ENCODE measurements at regions not wholly inside any gene's neighbourhood (a gene's known extent, or its start where the extent isn't known, plus 50 kb on each side); places are given as distances from the start of the nearest gene placed in this dataset.

- no peaks in the 10 kb centered on the region for H3K4me1 Mint-ChIP-seq (ENCODE audit: low read depth, unreplicated experiment)
- H3K36me3 Mint-ChIP-seq (ENCODE audit: low read depth, unreplicated experiment) = no peaks in the 10 kb centered on the region
Observed at GRCh38 chr13:64266024-64266423, 2850.4 kb upstream of the PCDH20 start.

GRCh38 chr13:64263285-64263684, 2847.6 kb upstream of the PCDH20 start:
- DNase-seq (ENCODE audit: low read depth) = no peak
- H3K4me3 Mint-ChIP-seq (ENCODE audit: unreplicated experiment) = no peak overlapping the region
- no peaks in the 10 kb centered on the region for H4K20me1 ChIP-seq (ENCODE audit: insufficient read depth, low read length)
- no peaks in the 10 kb centered on the region for H3K4me1 Mint-ChIP-seq (ENCODE audit: low read depth, unreplicated experiment)
- H2AFZ ChIP-seq (ENCODE audit: low read depth, low read length) = no peak overlapping the region
- no peaks in the 10 kb centered on the region for H3K36me3 ChIP-seq (ENCODE audit: insufficient read depth, low read length)
- no peak overlapping the region for H3K27ac ChIP-seq (ENCODE audit: low read depth, low read length)
- no peak overlapping the region for H3K27ac Mint-ChIP-seq (ENCODE audit: unreplicated experiment)
- no peaks in the 10 kb centered on the region for H3K9me3 ChIP-seq (ENCODE audit: insufficient read depth, low read depth, low read length)
- FAIRE-seq = no peak
- no peaks in the 10 kb centered on the region for H3K79me2 ChIP-seq (ENCODE audit: insufficient read depth, low read length)
- H3K4me2 ChIP-seq (ENCODE audit: low read length) = no peak overlapping the region
- no peak overlapping the region for H3K4me3 ChIP-seq (ENCODE audit: insufficient read depth, low read depth, low read length)
- H3K27me3 Mint-ChIP-seq (ENCODE audit: low read depth, unreplicated experiment) = no peaks in the 10 kb centered on the region
- no peaks in the 10 kb centered on the region for H3K36me3 Mint-ChIP-seq (ENCODE audit: low read depth, unreplicated experiment)
- no peak for TF ChIP-seq EZH2 (IDR thresholded peaks at IDR 0.05; ENCODE audit: insufficient read depth, low read length)
- TF ChIP-seq, protein P1, sequence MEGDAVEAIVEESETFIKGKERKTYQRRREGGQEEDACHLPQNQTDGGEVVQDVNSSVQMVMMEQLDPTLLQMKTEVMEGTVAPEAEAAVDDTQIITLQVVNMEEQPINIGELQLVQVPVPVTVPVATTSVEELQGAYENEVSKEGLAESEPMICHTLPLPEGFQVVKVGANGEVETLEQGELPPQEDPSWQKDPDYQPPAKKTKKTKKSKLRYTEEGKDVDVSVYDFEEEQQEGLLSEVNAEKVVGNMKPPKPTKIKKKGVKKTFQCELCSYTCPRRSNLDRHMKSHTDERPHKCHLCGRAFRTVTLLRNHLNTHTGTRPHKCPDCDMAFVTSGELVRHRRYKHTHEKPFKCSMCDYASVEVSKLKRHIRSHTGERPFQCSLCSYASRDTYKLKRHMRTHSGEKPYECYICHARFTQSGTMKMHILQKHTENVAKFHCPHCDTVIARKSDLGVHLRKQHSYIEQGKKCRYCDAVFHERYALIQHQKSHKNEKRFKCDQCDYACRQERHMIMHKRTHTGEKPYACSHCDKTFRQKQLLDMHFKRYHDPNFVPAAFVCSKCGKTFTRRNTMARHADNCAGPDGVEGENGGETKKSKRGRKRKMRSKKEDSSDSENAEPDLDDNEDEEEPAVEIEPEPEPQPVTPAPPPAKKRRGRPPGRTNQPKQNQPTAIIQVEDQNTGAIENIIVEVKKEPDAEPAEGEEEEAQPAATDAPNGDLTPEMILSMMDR (IDR thresholded peaks at IDR 0.05; ENCODE audit: insufficient read depth, low read depth, low read length) = no peak
- H3K9me3 Mint-ChIP-seq (ENCODE audit: unreplicated experiment) = peaks cover 2% of the 10 kb centered on the region
- H3K4me1 ChIP-seq (ENCODE audit: insufficient read depth, low read length) = no peaks in the 10 kb centered on the region
- H3K27me3 ChIP-seq (ENCODE audit: insufficient read depth, low read length) = no peaks in the 10 kb centered on the region
- no peak overlapping the region for H3K9ac ChIP-seq (ENCODE audit: low read length)

More at GRCh38 chr13:64266024-64266423, 2850.4 kb upstream of the PCDH20 start:
- Mint-ChIP-seq H3K4me3 (ENCODE audit: unreplicated experiment) (no peak overlapping the region), H3K9me3 (ENCODE audit: unreplicated experiment) (peaks cover 2% of the 10 kb centered on the region), H3K27ac (ENCODE audit: unreplicated experiment) (no peak overlapping the region), H3K27me3 (ENCODE audit: low read depth, unreplicated experiment) (no peaks in the 10 kb centered on the region)
- Histone ChIP-seq H2AFZ (ENCODE audit: low read depth, low read length) (no peak overlapping the region), H3K9ac (ENCODE audit: low read length) (no peak overlapping the region), H3K4me2 (ENCODE audit: low read length) (no peak overlapping the region), H3K9me3 (ENCODE audit: insufficient read depth, low read depth, low read length) (no peaks in the 10 kb centered on the region), H4K20me1 (ENCODE audit: insufficient read depth, low read length) (no peaks in the 10 kb centered on the region), H3K27ac (ENCODE audit: low read depth, low read length) (no peak overlapping the region), H3K27me3 (ENCODE audit: insufficient read depth, low read length) (no peaks in the 10 kb centered on the region), H3K79me2 (ENCODE audit: insufficient read depth, low read length) (no peaks in the 10 kb centered on the region), H3K4me3 (ENCODE audit: insufficient read depth, low read depth, low read length) (no peak overlapping the region), H3K4me1 (ENCODE audit: insufficient read depth, low read length) (no peaks in the 10 kb centered on the region), H3K36me3 (ENCODE audit: insufficient read depth, low read length) (no peaks in the 10 kb centered on the region)
- FAIRE-seq (no peak), DNase-seq (ENCODE audit: low read depth) (no peak)
- TF ChIP-seq EZH2 (IDR thresholded peaks at IDR 0.05; ENCODE audit: insufficient read depth, low read length) = no peak
- TF ChIP-seq, protein P1 (IDR thresholded peaks at IDR 0.05; ENCODE audit: insufficient read depth, low read depth, low read length) = no peak

DNA sequence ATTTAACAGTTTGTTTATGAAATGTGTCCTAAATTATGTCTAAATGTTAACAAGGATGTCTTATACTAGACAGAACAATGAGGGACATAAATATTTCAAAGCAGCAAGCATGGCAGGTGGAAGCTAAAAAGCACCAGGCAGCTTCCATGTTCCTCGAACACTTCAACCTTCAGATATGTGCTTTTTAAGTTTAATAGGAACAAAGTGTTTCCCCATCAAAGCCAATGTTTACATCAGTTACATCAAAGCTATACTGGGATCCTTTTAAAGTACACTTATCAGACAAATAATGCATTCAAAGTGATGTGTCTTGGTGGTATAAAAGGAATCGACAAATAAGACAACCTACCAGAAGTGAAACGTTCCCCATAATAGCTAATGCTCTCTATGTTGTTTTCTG, 2841.1 kb upstream of the PCDH20 start:
- Mint-ChIP-seq H3K27ac (ENCODE audit: unreplicated experiment) (no peak overlapping the region), H3K4me1 (ENCODE audit: low read depth, unreplicated experiment) (no peaks in the 10 kb centered on the region), H3K4me3 (ENCODE audit: unreplicated experiment) (no peak overlapping the region), H3K27me3 (ENCODE audit: low read depth, unreplicated experiment) (no peaks in the 10 kb centered on the region), H3K9me3 (ENCODE audit: unreplicated experiment) (no peaks in the 10 kb centered on the region), H3K36me3 (ENCODE audit: low read depth, unreplicated experiment) (no peaks in the 10 kb centered on the region)
- no peak overlapping the region for H3K4me2 ChIP-seq (ENCODE audit: low read length)
- H3K79me2 ChIP-seq (ENCODE audit: insufficient read depth, low read length) = no peaks in the 10 kb centered on the region
- H3K27ac ChIP-seq (ENCODE audit: low read depth, low read length) = no peak overlapping the region
- FAIRE-seq (no peak), DNase-seq (ENCODE audit: low read depth) (no peak)
- no peak overlapping the region for H3K4me3 ChIP-seq (ENCODE audit: insufficient read depth, low read depth, low read length)
- no peak overlapping the region for H3K9ac ChIP-seq (ENCODE audit: low read length)
- TF ChIP-seq, protein P1 (IDR thresholded peaks at IDR 0.05; ENCODE audit: insufficient read depth, low read depth, low read length) = no peak
- no peaks in the 10 kb centered on the region for H3K9me3 ChIP-seq (ENCODE audit: insufficient read depth, low read depth, low read length)
- no peaks in the 10 kb centered on the region for H4K20me1 ChIP-seq (ENCODE audit: insufficient read depth, low read length)
- no peaks in the 10 kb centered on the region for H3K4me1 ChIP-seq (ENCODE audit: insufficient read depth, low read length)
- no peaks in the 10 kb centered on the region for H3K36me3 ChIP-seq (ENCODE audit: insufficient read depth, low read length)
- no peaks in the 10 kb centered on the region for H3K27me3 ChIP-seq (ENCODE audit: insufficient read depth, low read length)
- no peak overlapping the region for H2AFZ ChIP-seq (ENCODE audit: low read depth, low read length)

Measured in astrocyte (in vitro differentiated cells and primary cell).